AG04449 (cell line): ENCODE measurements at regions not wholly inside any gene's neighbourhood (a gene's known extent, or its start where the extent isn't known, plus 50 kb on each side); places are given as distances from the start of the nearest gene placed in this dataset.

ENCODE experiments used
- CTCF ChIA-PET: fragments of 350-600 bp; formaldehyde crosslinking; extraction: SDS; loops from one replicate; lab custom pipeline; 2021; ENCODE audit warnings: antibody characterized with exemption; lab: Yijun Ruan, JAX
- POLR2A ChIA-PET: fragments of 400-600, 350-600 bp; formaldehyde crosslinking; extraction: SDS; loops from one replicate; lab custom pipeline; 2020; ENCODE audit warnings: antibody characterized with exemption, inconsistent platforms; lab: Yijun Ruan, JAX
- DNase-seq: peaks from one replicate; pipeline ENCODE4 v3.0.0-alpha.2; 2010; ENCODE audit warnings: low read depth, low spot score
- H3K4me3 ChIP-seq: 2 replicates; pipeline ENCODE4 v1.5.1; 2011; ENCODE audit warnings: low read depth, mild to moderate bottlenecking, control low read depth, low read length
- CTCF ChIP-seq: IDR thresholded peaks from one replicate; pipeline ENCODE4 v1.5.1; 2011; ENCODE audit warnings: mild to moderate bottlenecking, moderate library complexity, low read length, control low read depth, inconsistent platforms; ENCODE audit not compliant: insufficient read depth; ENCODE audit errors: missing control alignments

- ChIA-PET POLR2A (no interaction called here), CTCF (no interaction called here)
- H3K4me3 ChIP-seq = no peak overlapping the region
- TF ChIP-seq CTCF = no peak
- no peak for DNase-seq
Measured at GRCh38 chr4:171024720-171025303, 788.4 kb upstream of the GALNTL6 start.

- ChIA-PET CTCF (no interaction called here), POLR2A (no interaction called here)
- no peak overlapping the region for H3K4me3 ChIP-seq
- no peak for TF ChIP-seq CTCF
- no peak for DNase-seq
Measured at GRCh38 chr4:171022824-171023230, 790.4 kb upstream of the GALNTL6 start.

DNA sequence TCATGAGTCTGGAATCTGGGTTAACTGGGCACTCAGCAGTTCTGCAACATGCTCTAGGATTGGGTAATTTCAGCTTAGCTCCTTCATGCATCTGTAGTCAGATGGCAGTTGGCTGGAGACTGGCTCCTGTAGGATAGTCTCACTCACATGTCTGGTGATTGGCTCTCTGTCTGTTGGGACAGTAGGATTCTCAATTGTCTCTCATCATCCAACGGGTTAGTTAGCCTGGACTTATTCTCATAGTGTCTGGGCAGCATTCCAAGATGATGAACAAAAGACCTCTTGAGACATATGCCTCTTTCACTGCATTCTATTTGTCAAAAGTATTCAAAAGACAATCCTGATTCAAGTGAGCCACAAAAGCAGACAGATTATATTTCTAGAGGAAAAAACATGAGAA lies 795.6 kb upstream of the GALNTL6 start:
- DNase-seq = no peak
- H3K4me3 ChIP-seq = no peak overlapping the region
- TF ChIP-seq CTCF = no peak
- POLR2A ChIA-PET = no interaction called here
- CTCF ChIA-PET = no interaction called here

GRCh38 chr4:171016145-171016544 lies 797.1 kb upstream of the GALNTL6 start:
- DNase-seq = no peak
- POLR2A ChIA-PET = no interaction called here
- H3K4me3 ChIP-seq = no peak overlapping the region
- no peak for TF ChIP-seq CTCF
- CTCF ChIA-PET = no interaction called here

DNA sequence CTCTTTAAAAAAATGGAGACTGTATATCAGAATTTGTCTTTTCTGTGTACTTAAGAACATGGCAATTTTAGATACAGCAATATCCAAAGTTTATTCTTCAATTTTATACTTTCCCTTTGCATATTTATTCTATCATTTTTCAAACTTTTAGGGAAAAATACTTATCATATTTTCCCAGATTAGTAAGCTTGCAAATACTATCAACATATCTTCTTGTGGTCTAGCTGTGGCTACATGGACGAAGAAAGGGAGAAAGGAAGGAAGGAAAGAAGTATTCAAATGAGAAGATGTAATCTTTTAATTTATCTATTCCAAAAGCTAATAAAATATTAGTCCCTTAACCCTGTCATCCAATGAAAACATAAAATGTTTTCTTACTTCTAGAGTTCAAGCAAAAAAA lies 797.8 kb upstream of the GALNTL6 start:
- CTCF ChIA-PET = no interaction called here
- TF ChIP-seq CTCF = no peak
- H3K4me3 ChIP-seq = no peak overlapping the region
- POLR2A ChIA-PET = no interaction called here
- DNase-seq = no peak

DNA sequence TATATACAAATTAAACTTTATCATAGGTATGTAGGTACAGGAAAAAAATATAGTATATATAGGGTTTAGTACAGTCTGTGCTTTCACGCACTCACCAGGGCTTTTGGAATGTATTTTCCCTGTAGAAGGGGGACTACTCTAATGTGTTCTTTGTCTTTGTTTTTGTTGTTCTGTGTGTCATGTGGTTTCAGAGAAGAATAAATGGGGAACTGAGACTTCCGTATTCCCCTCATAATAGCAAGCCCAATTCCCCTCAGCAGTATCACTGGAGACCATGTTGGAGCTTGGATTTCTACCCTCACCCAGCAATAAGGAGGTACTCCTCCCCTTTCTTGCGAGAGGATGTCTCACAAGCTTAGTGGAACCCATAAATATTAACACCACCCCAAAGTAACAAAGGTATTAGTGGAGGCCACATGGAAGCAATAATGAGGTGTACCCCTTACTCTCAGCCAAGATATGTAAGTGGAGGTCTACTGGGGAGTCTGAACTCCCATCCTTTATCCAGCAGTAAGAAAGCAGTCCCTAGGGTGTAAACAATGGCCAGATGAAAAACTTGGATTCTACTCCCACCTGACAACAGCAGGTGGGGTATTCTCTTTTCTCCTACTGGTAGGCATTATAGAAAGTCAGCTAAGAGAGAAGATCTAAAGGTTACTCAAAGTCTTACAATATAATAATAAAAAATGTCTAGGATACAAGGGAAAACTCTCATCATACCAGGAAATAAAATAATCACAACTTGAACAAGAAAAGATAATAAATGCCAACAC lies 805.4 kb upstream of the GALNTL6 start:
- H3K4me3 ChIP-seq = no peak overlapping the region
- CTCF ChIA-PET = no interaction called here

More for the DNA sequence above, 805.4 kb upstream of the GALNTL6 start:
- POLR2A ChIA-PET = no interaction called here
- no peak for TF ChIP-seq CTCF
- DNase-seq = no peak
